GM21576 (cell line): ENCODE measurements at regions not wholly inside any gene's neighbourhood (a gene's known extent, or its start where the extent isn't known, plus 50 kb on each side); places are given as distances from the start of the nearest gene placed in this dataset.

Experiments
- ATAC-seq: cut with Tn5 transposase; IDR thresholded peaks from one replicate; pipeline ENCODE4 v1.9.1; 2021; ENCODE audit warnings: mild to moderate bottlenecking, moderate library complexity; ENCODE audit not compliant: unreplicated experiment

DNA sequence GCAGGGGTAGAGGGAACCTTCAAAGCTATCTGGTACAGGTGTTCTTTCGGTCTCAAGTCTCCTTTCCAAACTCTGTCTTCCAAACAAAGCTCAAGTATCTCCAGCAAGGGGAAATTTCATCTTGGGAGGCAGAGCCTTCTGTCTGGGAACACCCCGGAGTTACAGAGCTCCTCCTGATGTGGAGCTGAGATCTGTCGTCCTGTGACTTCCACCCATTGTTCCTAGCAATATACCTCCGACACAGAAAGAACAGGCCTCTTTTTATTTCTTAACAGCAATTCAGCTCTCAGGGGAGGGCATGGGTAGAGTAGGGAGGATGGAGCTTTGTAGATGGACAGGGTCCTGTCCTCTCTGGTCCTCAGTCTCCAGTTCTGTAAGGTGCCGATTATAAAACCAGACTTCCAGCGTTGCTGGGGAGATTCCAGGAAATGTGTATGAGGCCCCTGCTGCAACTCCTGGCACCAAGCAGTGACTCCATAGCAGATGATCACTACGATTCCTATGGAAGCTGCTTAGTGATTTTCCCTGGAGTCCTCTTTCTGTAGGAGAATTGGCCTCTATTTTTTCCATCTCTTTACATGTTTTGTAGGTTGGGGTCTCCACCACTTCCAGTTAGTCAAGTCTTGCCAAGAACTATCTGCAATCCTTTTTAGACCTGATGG is 56.0 kb upstream of the ARGLU1 start:
- no peak for ATAC-seq

GRCh38 chr13:106621833-106622232 is 53.9 kb upstream of the ARGLU1 start:
- ATAC-seq, result no peak

DNA sequence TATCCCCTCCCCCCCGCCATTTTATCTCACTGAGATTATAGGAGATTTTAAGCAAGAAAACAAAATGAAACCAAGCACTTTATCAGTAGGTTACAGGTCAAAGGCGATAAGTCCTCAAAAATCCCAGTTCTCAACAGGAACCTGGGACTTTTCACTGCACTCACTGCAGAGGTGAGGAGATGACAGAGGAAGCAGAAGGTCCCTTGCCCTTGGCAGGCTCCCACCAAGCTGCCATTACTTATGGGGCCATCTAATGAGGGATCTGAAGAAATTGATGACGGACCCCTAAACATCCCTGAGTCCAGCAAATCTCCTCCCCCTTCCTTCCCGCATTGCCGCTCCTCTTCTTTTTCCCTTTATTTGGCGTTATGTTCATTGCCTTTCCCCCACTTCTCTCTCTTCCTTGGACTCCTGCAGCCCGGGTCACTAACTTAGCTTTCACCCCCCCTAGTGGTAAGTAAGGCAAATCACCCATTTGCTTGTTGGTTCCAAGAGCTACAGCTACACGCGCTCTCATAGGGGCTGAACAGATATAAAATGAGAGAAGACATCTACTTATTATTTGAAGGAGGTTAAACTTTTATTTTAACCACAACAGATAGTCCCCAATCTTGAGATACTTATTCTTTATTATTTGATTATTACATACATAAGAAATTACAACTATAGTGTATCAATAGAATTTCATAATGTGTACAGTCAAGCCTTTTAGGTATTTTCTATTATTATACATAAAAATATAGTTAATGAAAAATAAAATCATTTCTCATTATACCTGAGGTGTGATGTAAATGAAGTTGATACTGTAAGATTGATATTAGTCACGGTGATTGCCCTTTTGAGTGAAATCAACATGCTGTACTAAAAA is 52.0 kb upstream of the ARGLU1 start:
- peak; percentile 97 for ATAC-seq
